ENCODE measurements at regions not wholly inside any gene's neighbourhood (a gene's known extent, or its start where the extent isn't known, plus 50 kb on each side); places are given as distances from the start of the nearest gene placed in this dataset.
"Not testable (repeated sequence)": the region's sequence is repeated elsewhere in the genome, so short reads cannot be mapped to it uniquely, and the experiment has no call there.

GRCh38 chr15:36161108-36161507 lies 418.3 kb upstream of the CDIN1 start:
- DNase-seq = no peak
- H3K79me2 ChIP-seq (ENCODE audit: low read depth) = no peaks in the 10 kb centered on the region
- H3K4me2 ChIP-seq = no peak overlapping the region
- H3K27ac ChIP-seq = no peak overlapping the region
- H2AFZ ChIP-seq = no peak overlapping the region
- H3K4me3 ChIP-seq = no peak overlapping the region
- no peaks in the 10 kb centered on the region for H3F3A ChIP-seq (ENCODE audit: insufficient read depth, low read depth)
- intact Hi-C loops (cut with micrococcal nuclease; ENCODE audit: unreplicated experiment) = no loop called here
- no TSS peak for BruUV-seq (replicated peaks)
- no peaks in the 10 kb centered on the region for H4K20me1 ChIP-seq (ENCODE audit: insufficient read depth)
- ChIA-PET POLR2A (ENCODE audit: unreplicated experiment) (no interaction called here), CTCF (no interaction called here)
- H3K9me3 ChIP-seq (ENCODE audit: insufficient read depth, low read depth) = no peaks in the 10 kb centered on the region
- H3K9me2 ChIP-seq (ENCODE audit: insufficient read depth) = no peaks in the 10 kb centered on the region
- H3K4me1 ChIP-seq (replicated peaks; ENCODE audit: insufficient read depth) = peaks cover 14% of the 10 kb centered on the region
- H3K27me3 ChIP-seq (ENCODE audit: insufficient read depth, low read depth) = no peaks in the 10 kb centered on the region
- TF ChIP-seq EZH2 (IDR thresholded peaks at IDR 0.05; ENCODE audit: low read depth) = no peak
- TF ChIP-seq CTCF (conservative IDR thresholded peaks at IDR 0.05) = no peak
- H3K36me3 ChIP-seq (ENCODE audit: low read depth) = no peaks in the 10 kb centered on the region

- CTCF ChIA-PET = no interaction called here
- no peaks in the 10 kb centered on the region for H4K20me1 ChIP-seq (ENCODE audit: insufficient read depth)
- no TSS peak for BruUV-seq (replicated peaks)
- H3K36me3 ChIP-seq (ENCODE audit: low read depth) = no peaks in the 10 kb centered on the region
- no peaks in the 10 kb centered on the region for H3K9me2 ChIP-seq (ENCODE audit: insufficient read depth)
- H3K27ac ChIP-seq = no peak overlapping the region
- intact Hi-C loops (cut with micrococcal nuclease; ENCODE audit: unreplicated experiment) = no loop called here
- no peaks in the 10 kb centered on the region for H3K9me3 ChIP-seq (ENCODE audit: insufficient read depth, low read depth)
- peaks cover 11% of the 10 kb centered on the region for H3K4me1 ChIP-seq (replicated peaks; ENCODE audit: insufficient read depth)
- DNase-seq = peak; percentile 23 to 54
- H3K4me3 ChIP-seq = no peak overlapping the region
- no peak overlapping the region for H2AFZ ChIP-seq
- POLR2A ChIA-PET (ENCODE audit: unreplicated experiment) = no interaction called here
- no peaks in the 10 kb centered on the region for H3K79me2 ChIP-seq (ENCODE audit: low read depth)
- no peaks in the 10 kb centered on the region for H3F3A ChIP-seq (ENCODE audit: insufficient read depth, low read depth)
- no peaks in the 10 kb centered on the region for H3K27me3 ChIP-seq (ENCODE audit: insufficient read depth, low read depth)
- 0 out of 2 replicates have a peak overlapping the region, but pooled peaks have one; percentile 4 for H3K4me2 ChIP-seq
- TF ChIP-seq CTCF (conservative IDR thresholded peaks at IDR 0.05) = no peak
- no peak for TF ChIP-seq EZH2 (IDR thresholded peaks at IDR 0.05; ENCODE audit: low read depth)
Observed at GRCh38 chr15:36161771-36162212, 417.6 kb upstream of the CDIN1 start.

- H3K79me2 ChIP-seq (ENCODE audit: low read depth); H3K9me3 ChIP-seq (ENCODE audit: insufficient read depth, low read depth); BruUV-seq (replicated peaks); H3K9me2 ChIP-seq (ENCODE audit: insufficient read depth); H4K20me1 ChIP-seq (ENCODE audit: insufficient read depth); H3K4me3 ChIP-seq; H3K4me2 ChIP-seq; POLR2A ChIA-PET (ENCODE audit: unreplicated experiment); DNase-seq; H3K4me1 ChIP-seq (replicated peaks; ENCODE audit: insufficient read depth); H3K36me3 ChIP-seq (ENCODE audit: low read depth); H2AFZ ChIP-seq; intact Hi-C loops (cut with micrococcal nuclease; ENCODE audit: unreplicated experiment); H3K27ac ChIP-seq; H3F3A ChIP-seq (ENCODE audit: insufficient read depth, low read depth); CTCF ChIA-PET; H3K27me3 ChIP-seq (ENCODE audit: insufficient read depth, low read depth): not testable (repeated sequence)
Observed at GRCh38 chr15:36163983-36164382, 415.4 kb upstream of the CDIN1 start.

- Histone ChIP-seq H3K27me3 (ENCODE audit: insufficient read depth, low read depth) (no peaks in the 10 kb centered on the region), H3K4me3 (no peak overlapping the region), H2AFZ (peak overlapping the region; percentile 65; the same call in 1 of the 2 replicates), H3K9me3 (ENCODE audit: insufficient read depth, low read depth) (0 out of 2 replicates have a peak, but pooled peaks cover 3% of the 10 kb centered on the region), H3K36me3 (ENCODE audit: low read depth) (no peaks in the 10 kb centered on the region), H3K27ac (0 out of 2 replicates have a peak overlapping the region, but pooled peaks have one; percentile 9), H3K79me2 (ENCODE audit: low read depth) (no peaks in the 10 kb centered on the region), H3K4me1 (replicated peaks; ENCODE audit: insufficient read depth) (peaks cover 20% of the 10 kb centered on the region), H3K4me2 (no peak overlapping the region), H3F3A (ENCODE audit: insufficient read depth, low read depth) (0 out of 2 replicates have a peak, but pooled peaks cover 2% of the 10 kb centered on the region), H4K20me1 (ENCODE audit: insufficient read depth) (no peaks in the 10 kb centered on the region), H3K9me2 (ENCODE audit: insufficient read depth) (no peaks in the 10 kb centered on the region)
- intact Hi-C loops (cut with micrococcal nuclease; ENCODE audit: unreplicated experiment) = no loop called here
- ChIA-PET CTCF (no interaction called here), POLR2A (ENCODE audit: unreplicated experiment) (no interaction called here)
- BruUV-seq (replicated peaks) = no TSS peak
- TF ChIP-seq CTCF (conservative IDR thresholded peaks at IDR 0.05) = no peak
- TF ChIP-seq EZH2 (IDR thresholded peaks at IDR 0.05; ENCODE audit: low read depth) = no peak
- no peak for DNase-seq
Observed at GRCh38 chr15:36172955-36173354, 406.5 kb upstream of the CDIN1 start.

Data from PC-9 (cell line).